ENCODE measurements at regions not wholly inside any gene's neighbourhood (a gene's known extent, or its start where the extent isn't known, plus 50 kb on each side); places are given as distances from the start of the nearest gene placed in this dataset.

DNA sequence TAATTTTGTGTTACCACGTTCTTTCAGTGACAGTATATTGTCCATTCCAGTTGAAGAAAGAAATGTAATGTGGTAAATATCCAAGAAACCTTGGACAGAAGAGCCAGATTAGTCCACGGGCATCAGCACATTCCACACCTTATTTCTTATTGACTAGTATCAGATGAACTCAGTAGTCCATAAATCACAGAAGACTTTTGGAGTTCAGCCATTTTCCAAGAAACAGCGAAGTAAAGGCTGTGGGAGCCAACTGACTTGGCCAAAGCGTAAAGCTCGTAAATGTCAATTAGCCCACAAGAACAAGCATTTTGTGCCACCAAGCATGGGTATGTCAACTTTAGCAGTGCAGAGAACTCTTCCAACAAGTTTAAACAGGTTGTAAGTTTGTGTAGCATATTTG lies 60.2 kb upstream of the STARD4 start:
- Mint-ChIP-seq H3K4me3 (ENCODE audit: unreplicated experiment) (no peak overlapping the region), H3K27ac (ENCODE audit: unreplicated experiment) (no peak overlapping the region), H3K9me3 (ENCODE audit: unreplicated experiment) (peaks cover 3% of the 10 kb centered on the region), H3K4me1 (ENCODE audit: low read depth, unreplicated experiment) (no peaks in the 10 kb centered on the region), H3K36me3 (ENCODE audit: unreplicated experiment) (no peaks in the 10 kb centered on the region), H3K27me3 (ENCODE audit: unreplicated experiment) (no peaks in the 10 kb centered on the region)
- DNase-seq = no peak
- TF ChIP-seq, protein P1, sequence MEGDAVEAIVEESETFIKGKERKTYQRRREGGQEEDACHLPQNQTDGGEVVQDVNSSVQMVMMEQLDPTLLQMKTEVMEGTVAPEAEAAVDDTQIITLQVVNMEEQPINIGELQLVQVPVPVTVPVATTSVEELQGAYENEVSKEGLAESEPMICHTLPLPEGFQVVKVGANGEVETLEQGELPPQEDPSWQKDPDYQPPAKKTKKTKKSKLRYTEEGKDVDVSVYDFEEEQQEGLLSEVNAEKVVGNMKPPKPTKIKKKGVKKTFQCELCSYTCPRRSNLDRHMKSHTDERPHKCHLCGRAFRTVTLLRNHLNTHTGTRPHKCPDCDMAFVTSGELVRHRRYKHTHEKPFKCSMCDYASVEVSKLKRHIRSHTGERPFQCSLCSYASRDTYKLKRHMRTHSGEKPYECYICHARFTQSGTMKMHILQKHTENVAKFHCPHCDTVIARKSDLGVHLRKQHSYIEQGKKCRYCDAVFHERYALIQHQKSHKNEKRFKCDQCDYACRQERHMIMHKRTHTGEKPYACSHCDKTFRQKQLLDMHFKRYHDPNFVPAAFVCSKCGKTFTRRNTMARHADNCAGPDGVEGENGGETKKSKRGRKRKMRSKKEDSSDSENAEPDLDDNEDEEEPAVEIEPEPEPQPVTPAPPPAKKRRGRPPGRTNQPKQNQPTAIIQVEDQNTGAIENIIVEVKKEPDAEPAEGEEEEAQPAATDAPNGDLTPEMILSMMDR (IDR thresholded peaks at IDR 0.05; ENCODE audit: partially characterized antibody, unreplicated experiment) = no peak

DNA sequence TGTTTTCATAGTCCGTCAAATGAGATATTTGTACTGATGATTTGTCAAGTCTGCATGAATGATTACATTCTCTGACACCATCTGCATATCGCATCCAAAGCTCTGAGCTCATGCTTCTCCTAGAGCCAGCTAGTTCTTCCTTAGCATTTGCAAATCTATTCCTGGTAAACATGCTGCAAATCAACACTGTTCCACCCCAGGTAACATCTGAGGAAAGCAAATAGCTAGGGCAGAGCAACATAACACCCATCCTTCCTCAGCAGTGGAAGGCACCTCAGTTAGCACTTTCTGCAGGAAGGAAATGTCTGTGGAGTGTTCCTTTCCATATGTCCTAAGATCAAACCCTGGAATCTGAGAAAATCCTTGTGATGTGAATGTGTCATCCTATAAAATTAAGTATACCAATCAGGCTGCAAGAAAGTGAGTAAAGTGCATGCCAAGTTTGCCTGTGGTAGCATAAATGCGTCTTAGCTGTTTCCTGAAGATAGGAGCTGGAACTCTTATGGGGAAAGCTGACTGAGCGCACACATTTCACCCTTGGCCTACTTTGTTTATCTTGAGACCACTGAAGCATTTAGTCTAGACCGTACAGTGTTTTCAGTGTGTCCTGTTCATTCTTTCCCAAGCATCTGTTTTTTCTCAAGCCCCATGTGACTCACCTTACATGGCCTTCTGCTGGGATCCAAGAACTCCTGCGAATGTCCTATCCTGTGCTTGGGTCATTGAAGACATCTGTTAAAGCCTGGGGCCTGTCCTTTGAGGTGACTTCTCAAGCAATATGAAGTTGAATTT lies 50.9 kb upstream of the STARD4 start:
- Mint-ChIP-seq H3K27me3 (ENCODE audit: unreplicated experiment) (no peaks in the 10 kb centered on the region), H3K36me3 (ENCODE audit: unreplicated experiment) (peaks cover 11% of the 10 kb centered on the region), H3K9me3 (ENCODE audit: unreplicated experiment) (peaks cover 2% of the 10 kb centered on the region), H3K27ac (ENCODE audit: unreplicated experiment) (no peak overlapping the region), H3K4me1 (ENCODE audit: low read depth, unreplicated experiment) (no peaks in the 10 kb centered on the region), H3K4me3 (ENCODE audit: unreplicated experiment) (no peak overlapping the region)
- TF ChIP-seq, protein P1 (IDR thresholded peaks at IDR 0.05; ENCODE audit: partially characterized antibody, unreplicated experiment) = no peak
- no peak for DNase-seq

DNA sequence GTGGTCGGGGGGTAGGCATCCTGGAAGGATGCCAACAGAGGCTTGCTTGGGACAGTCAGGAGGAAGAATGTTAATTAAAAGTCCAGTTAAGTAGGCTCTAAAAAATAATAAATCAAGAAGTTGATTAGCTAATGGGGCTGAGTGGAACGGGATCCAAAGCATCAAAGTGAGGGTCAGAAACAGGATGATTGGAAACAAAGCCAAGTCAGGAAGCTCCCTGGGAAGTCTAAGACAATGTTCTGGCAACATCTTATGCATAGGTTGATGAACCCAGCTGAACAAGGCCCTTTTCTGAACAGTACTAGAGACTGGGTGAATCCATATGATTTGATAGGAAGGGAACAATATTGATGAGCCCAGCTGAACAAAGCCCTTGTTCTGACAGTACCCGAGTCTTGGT lies 50.2 kb upstream of the STARD4 start:
- Mint-ChIP-seq H3K4me1 (ENCODE audit: low read depth, unreplicated experiment) (no peaks in the 10 kb centered on the region), H3K27ac (ENCODE audit: unreplicated experiment) (peak overlapping the region; percentile 14), H3K36me3 (ENCODE audit: unreplicated experiment) (peaks cover 11% of the 10 kb centered on the region), H3K9me3 (ENCODE audit: unreplicated experiment) (peaks cover 2% of the 10 kb centered on the region), H3K4me3 (ENCODE audit: unreplicated experiment) (no peak overlapping the region), H3K27me3 (ENCODE audit: unreplicated experiment) (no peaks in the 10 kb centered on the region)
- TF ChIP-seq, protein P1 (IDR thresholded peaks at IDR 0.05; ENCODE audit: partially characterized antibody, unreplicated experiment) = no peak
- DNase-seq = no peak
